G401.6 (cell line): ENCODE measurements at regions not wholly inside any gene's neighbourhood (a gene's known extent, or its start where the extent isn't known, plus 50 kb on each side); places are given as distances from the start of the nearest gene placed in this dataset.

Experiments used
- FAIRE-seq: peaks from 2 replicates; lab custom pipeline; 2012; peaks lifted over from hg19 to GRCh38; lab: Jason Lieb, UNC

- no peak for FAIRE-seq
Observed at GRCh38 chr22:48979482-48979881, 848.2 kb downstream of the BRD1 start.

GRCh38 chr22:48976556-48977535 is 850.8 kb downstream of the BRD1 start:
- FAIRE-seq: no peak

GRCh38 chr22:48975886-48976285 is 851.8 kb downstream of the BRD1 start:
- FAIRE-seq: no peak

- no peak for FAIRE-seq
Observed at GRCh38 chr22:48975316-48975741, 852.3 kb downstream of the BRD1 start.

GRCh38 chr22:48974443-48975315 is 853.0 kb downstream of the BRD1 start:
- no peak for FAIRE-seq

- FAIRE-seq: no peak
Observed at GRCh38 chr22:48973694-48974041, 854.0 kb downstream of the BRD1 start.

GRCh38 chr22:48972979-48973693 is 854.5 kb downstream of the BRD1 start:
- FAIRE-seq: no peak

- FAIRE-seq: no peak
Observed at GRCh38 chr22:48968201-48968959, 859.3 kb downstream of the BRD1 start.

GRCh38 chr22:48963405-48963804 is 864.3 kb downstream of the BRD1 start:
- FAIRE-seq: no peak

- no peak for FAIRE-seq
Observed at GRCh38 chr22:48961705-48962104, 866.0 kb downstream of the BRD1 start.

- FAIRE-seq: no peak
Observed at GRCh38 chr22:48960980-48961660, 866.6 kb downstream of the BRD1 start.

- no peak for FAIRE-seq
Observed at GRCh38 chr22:48960576-48960975, 867.1 kb downstream of the BRD1 start.

- FAIRE-seq: no peak
Observed at GRCh38 chr22:48959496-48959895, 868.2 kb downstream of the BRD1 start.

GRCh38 chr22:48957987-48958321 is 869.7 kb downstream of the BRD1 start:
- no peak for FAIRE-seq

GRCh38 chr22:48957311-48957986 is 870.2 kb downstream of the BRD1 start:
- no peak for FAIRE-seq

GRCh38 chr22:48955351-48956311 is 872.0 kb downstream of the BRD1 start:
- no peak for FAIRE-seq

GRCh38 chr22:48954781-48955311 is 872.8 kb downstream of the BRD1 start:
- FAIRE-seq: no peak

GRCh38 chr22:48953830-48954229 is 873.8 kb downstream of the BRD1 start:
- FAIRE-seq: no peak

GRCh38 chr22:48953103-48953720 is 874.5 kb downstream of the BRD1 start:
- FAIRE-seq: no peak
